H1 (cell line): ENCODE measurements at regions not wholly inside any gene's neighbourhood (a gene's known extent, or its start where the extent isn't known, plus 50 kb on each side); places are given as distances from the start of the nearest gene placed in this dataset.

ENCODE experiments used
- CTCF ChIA-PET: fragments of 300-600 bp; sonication (Branson Sonifier 250); formaldehyde crosslinking; loops from one replicate; lab custom pipeline; 2021; ENCODE audit not compliant: partially characterized antibody; lab: Charles Lee
- POLR2A ChIA-PET: fragments of 300-600 bp; sonication (Branson Sonifier 250); formaldehyde crosslinking; loops from one replicate; lab custom pipeline; 2021; ENCODE audit warnings: inconsistent platforms; ENCODE audit not compliant: partially characterized antibody; lab: Charles Lee
- DNase-seq, 2 experiments: peaks; one replicate each; pipeline versions ENCODE4 v3.0.0 to v3.0.0-alpha.2; 2010 to 2022; ENCODE audit warnings: low spot score in 2 of 2, low read depth in 1 of 2, mixed read lengths in 1 of 2
- FAIRE-seq: peaks from 2 replicates; lab custom pipeline; 2011; peaks lifted over from hg19 to GRCh38; lab: Jason Lieb, UNC
- H2AFZ ChIP-seq: 2 replicates; pipeline ENCODE4 v1.8.1; 2012; ENCODE audit warnings: low read length, inconsistent platforms
- H2AK5ac ChIP-seq: 2 replicates; pipeline ENCODE4 v1.6.1; 2013; ENCODE audit warnings: low read depth, low read length
- H2BK120ac ChIP-seq: replicated peaks from 2 replicates; pipeline ENCODE3; 2013; ENCODE audit warnings: low read depth, low read length, inconsistent platforms
- H2BK12ac ChIP-seq: 2 replicates; pipeline ENCODE4 v1.6.1; 2013; ENCODE audit warnings: low read depth, low read length
- H2BK15ac ChIP-seq: 2 replicates; pipeline ENCODE4 v1.6.1; 2013; ENCODE audit warnings: low read length
- H2BK20ac ChIP-seq: 2 replicates; pipeline ENCODE4 v1.6.1; 2013; ENCODE audit warnings: low read length
- H2BK5ac ChIP-seq: 2 replicates; pipeline ENCODE4 v1.6.1; 2013; ENCODE audit warnings: low read depth, low read length
- H3K14ac ChIP-seq: 2 replicates; pipeline ENCODE4 v1.6.1; 2013; ENCODE audit warnings: inconsistent platforms; ENCODE audit not compliant: insufficient read length
- H3K18ac ChIP-seq: 2 replicates; pipeline ENCODE4 v1.6.1; 2013; ENCODE audit warnings: low read length; ENCODE audit errors: extremely low read depth
- H3K23ac ChIP-seq: 2 replicates; pipeline ENCODE4 v1.6.1; 2013; ENCODE audit warnings: inconsistent platforms; ENCODE audit not compliant: insufficient read length
- H3K23me2 ChIP-seq: 2 replicates; pipeline ENCODE4 v1.6.1; 2013; ENCODE audit warnings: low read depth, low read length
- H3K27ac ChIP-seq: 2 replicates; pipeline ENCODE4 v1.6.1; 2011; ENCODE audit warnings: low read depth, low read length, inconsistent platforms
- H3K27me3 ChIP-seq, 4 experiments: replicated peaks in 1 of 4; 1 replicate in 1 of 4; 2 replicates in 3 of 4; pipeline versions ENCODE4 v1.6.1 to v1.8.1; 2011 to 2013; ENCODE audit warnings: low read length in 3 of 4, mild to moderate bottlenecking in 3 of 4, inconsistent platforms in 2 of 4, mixed read lengths in 2 of 4, moderate library complexity in 1 of 4; ENCODE audit not compliant: control insufficient read depth in 3 of 4, insufficient read depth in 3 of 4; ENCODE audit errors: extremely low read depth in 1 of 4
- H3K36me3 ChIP-seq, 4 experiments: 2 replicates each; pipeline versions ENCODE4 v1.6.1 to v1.8.1; 2011 to 2013; ENCODE audit warnings: mild to moderate bottlenecking in 4 of 4, low read length in 3 of 4, moderate library complexity in 2 of 4, control low read depth in 1 of 4, inconsistent platforms in 1 of 4; ENCODE audit not compliant: insufficient read depth in 4 of 4, control insufficient read depth in 2 of 4
- H3K4ac ChIP-seq: replicated peaks from 2 replicates; pipeline ENCODE3; 2013; ENCODE audit warnings: low read length, low read depth, mixed read lengths, inconsistent platforms; ENCODE audit not compliant: insufficient read length
- H3K4me1 ChIP-seq, 4 experiments: replicated peaks in 1 of 4; 1 replicate in 1 of 4; 2 replicates in 3 of 4; pipeline versions ENCODE4 v1.6.1 to v1.8.1; 2011 to 2013; ENCODE audit warnings: low read length in 3 of 4, inconsistent platforms in 2 of 4, mixed read lengths in 1 of 4; ENCODE audit not compliant: insufficient read depth in 4 of 4, control insufficient read depth in 3 of 4
- H3K4me2 ChIP-seq, 2 experiments: 2 replicates each; pipeline versions ENCODE4 v1.6.1 to v1.8.1; 2011 to 2013; ENCODE audit warnings: low read depth in 2 of 2, low read length in 2 of 2, control low read depth in 1 of 2, inconsistent platforms in 1 of 2, mild to moderate bottlenecking in 1 of 2; ENCODE audit not compliant: insufficient read depth in 1 of 2
- H3K4me3 ChIP-seq, 4 experiments: fragments of 200-600, 300-600 bp in 1 of 4; sonication (generic), shearing (Covaris generic), sonication (Bioruptor Twin) in 1 of 4; 2 replicates each; pipeline versions ENCODE4 v1.5.1 to v1.8.1; 2011 to 2016; ENCODE audit warnings: low read length in 4 of 4, low read depth in 3 of 4, control low read depth in 2 of 4, inconsistent platforms in 2 of 4, mild to moderate bottlenecking in 2 of 4, mixed read lengths in 1 of 4, moderate library complexity in 1 of 4; ENCODE audit not compliant: insufficient read depth in 2 of 4; ENCODE audit errors: extremely low read depth in 1 of 4
- H3K56ac ChIP-seq: replicated peaks from 2 replicates; pipeline ENCODE3; 2013; ENCODE audit warnings: low read depth, mild to moderate bottlenecking, mixed read lengths, low read length, inconsistent platforms; ENCODE audit not compliant: insufficient read length
- H3K79me1 ChIP-seq: 2 replicates; pipeline ENCODE4 v1.6.1; 2013; ENCODE audit warnings: low read depth, low read length, control low read depth
- H3K79me2 ChIP-seq, 2 experiments: 2 replicates each; pipeline versions ENCODE4 v1.6.1 to v1.8.1; 2012 to 2013; ENCODE audit warnings: low read length in 2 of 2, mild to moderate bottlenecking in 2 of 2, inconsistent platforms in 1 of 2; ENCODE audit not compliant: insufficient read depth in 2 of 2, control insufficient read depth in 1 of 2
- H3K9ac ChIP-seq, 4 experiments: replicated peaks in 1 of 4; 1 replicate in 1 of 4; 2 replicates in 3 of 4; pipeline versions ENCODE4 v1.6.1 to v1.8.1; 2011 to 2013; ENCODE audit warnings: low read depth in 3 of 4, low read length in 3 of 4, control low read depth in 2 of 4, mild to moderate bottlenecking in 2 of 4, moderate library complexity in 2 of 4, inconsistent platforms in 1 of 4; ENCODE audit errors: extremely low read depth in 1 of 4
- H3K9me3 ChIP-seq, 2 experiments: 2 replicates each; pipeline versions ENCODE4 v1.6.1 to v1.8.1; 2012 to 2013; ENCODE audit warnings: mild to moderate bottlenecking in 2 of 2, moderate library complexity in 2 of 2, control low read depth in 1 of 2, inconsistent platforms in 1 of 2, low read depth in 1 of 2, low read length in 1 of 2, mixed read lengths in 1 of 2; ENCODE audit not compliant: insufficient read depth in 2 of 2
- H4K20me1 ChIP-seq, 2 experiments: replicated peaks in 1 of 2; 2 replicates each; pipeline versions ENCODE3 to v1.8.1; 2011 to 2013; ENCODE audit warnings: inconsistent platforms in 2 of 2, low read length in 2 of 2, mild to moderate bottlenecking in 1 of 2; ENCODE audit not compliant: insufficient read depth in 2 of 2, control insufficient read depth in 1 of 2
- H4K5ac ChIP-seq: 2 replicates; pipeline ENCODE4 v1.6.1; 2013; ENCODE audit warnings: low read length, low read depth, mixed read lengths, inconsistent platforms; ENCODE audit not compliant: insufficient read length
- H4K8ac ChIP-seq: 2 replicates; pipeline ENCODE4 v1.8.0; 2013; ENCODE audit warnings: mild to moderate bottlenecking, moderate library complexity, low read length, inconsistent platforms; ENCODE audit not compliant: insufficient read depth; ENCODE audit errors: extremely low read depth
- H4K91ac ChIP-seq: replicated peaks from 2 replicates; pipeline ENCODE3; 2013; ENCODE audit warnings: low read length, mixed read lengths, inconsistent platforms; ENCODE audit not compliant: insufficient read length
- CREB1 ChIP-seq: IDR thresholded peaks from 2 replicates; pipeline ENCODE4 v1.6.1; 2012; ENCODE audit warnings: inconsistent platforms
- EP300 ChIP-seq, 2 experiments: IDR thresholded peaks; 1 replicate in 1 of 2; 2 replicates in 1 of 2; pipeline ENCODE4 v1.6.1; 2011 to 2012; ENCODE audit warnings: low read depth in 2 of 2, low read length in 2 of 2, mild to moderate bottlenecking in 2 of 2, borderline replicate concordance in 1 of 2, inconsistent platforms in 1 of 2, moderate library complexity in 1 of 2
- POU5F1 ChIP-seq: IDR thresholded peaks from 2 replicates; pipeline ENCODE4 v1.6.1; 2011; ENCODE audit warnings: low read depth, mild to moderate bottlenecking, low read length, moderate library complexity
- RAD21 ChIP-seq, 2 experiments: IDR thresholded peaks in 1 of 2; conservative IDR thresholded peaks in 1 of 2; 2 replicates each; pipeline ENCODE4 v1.6.1; 2011; ENCODE audit warnings: low read depth in 2 of 2, low read length in 2 of 2, improper control_type of control experiment in 1 of 2, inconsistent platforms in 1 of 2, mild to moderate bottlenecking in 1 of 2, moderate library complexity in 1 of 2
- SIN3A ChIP-seq, 2 experiments: IDR thresholded peaks in 1 of 2; conservative IDR thresholded peaks in 1 of 2; 2 replicates each; pipeline ENCODE4 v1.6.1; 2011 to 2012; ENCODE audit warnings: low read length in 2 of 2, improper control_type of control experiment in 1 of 2, low read depth in 1 of 2, mild to moderate bottlenecking in 1 of 2
- SIX5 ChIP-seq: IDR thresholded peaks from 2 replicates; pipeline ENCODE4 v1.6.1; 2011; ENCODE audit warnings: mild to moderate bottlenecking, low read depth, low read length
- SP4 ChIP-seq: IDR thresholded peaks from 2 replicates; pipeline ENCODE4 v1.6.1; 2012; ENCODE audit warnings: low read length, inconsistent platforms
- SUZ12 ChIP-seq: fragments of 200-600 bp; sonication (generic); IDR thresholded peaks from 2 replicates; pipeline ENCODE4 v1.6.1; 2012; ENCODE audit warnings: mild to moderate bottlenecking, inconsistent platforms, low read length, moderate library complexity, mixed read lengths
- TEAD4 ChIP-seq: IDR thresholded peaks from 2 replicates; pipeline ENCODE4 v1.6.1; 2012; ENCODE audit warnings: low read depth, low read length, inconsistent platforms, mixed read lengths
- WGBS, 2 experiments: shearing (Covaris generic) in 1 of 2; methylation state at CpG; one replicate each; pipeline versions ENCODE4 v1.1.6 to v1.1.7; 2013 to 2015; ENCODE audit warnings: low lambda C conversion rate in 2 of 2, mixed read lengths in 2 of 2, inconsistent platforms in 1 of 2, low coverage in 1 of 2, missing lambda C conversion rate in 1 of 2; ENCODE audit not compliant: insufficient replicate concordance in 2 of 2, insufficient coverage in 1 of 2, insufficient read length in 1 of 2; ENCODE audit errors: extremely low coverage in 1 of 2, missing lambda C conversion rate in 1 of 2; 5-methylcytosine and 5-hydroxymethylcytosine counted together
- TF ChIP-seq, protein P1 (sequence below): IDR thresholded peaks from 2 replicates; pipeline ENCODE4 v1.6.1; 2012; ENCODE audit warnings: low read length, inconsistent platforms
- TF ChIP-seq, protein P2 (sequence below): IDR thresholded peaks from 2 replicates; pipeline ENCODE4 v1.6.1; 2012; ENCODE audit warnings: inconsistent platforms
- TF ChIP-seq, protein P3 (sequence below): IDR thresholded peaks from 2 replicates; pipeline ENCODE4 v1.6.1; 2012; ENCODE audit warnings: inconsistent platforms

DNA sequence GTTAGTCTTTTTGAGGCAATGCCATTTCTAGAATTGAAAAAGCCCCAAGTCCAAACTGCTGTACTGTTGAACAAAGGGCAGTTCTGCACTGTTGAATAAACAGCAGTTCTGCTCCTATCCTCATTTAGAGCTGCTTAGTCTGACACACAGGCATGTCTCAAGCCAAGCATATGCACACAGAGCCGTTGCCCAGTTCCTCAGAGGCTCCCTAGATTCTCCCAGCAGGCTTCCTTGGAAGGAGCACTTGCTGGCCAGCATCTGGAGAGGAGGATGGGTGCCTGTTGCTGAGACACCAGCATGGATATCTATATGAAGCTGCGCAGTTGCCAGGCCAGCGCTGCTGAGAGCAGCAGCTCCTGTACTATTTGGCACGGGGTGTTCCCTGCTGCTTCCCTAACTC is 138.3 kb upstream of the USP38 start:
- no peak overlapping the region for H3K9ac ChIP-seq
- FAIRE-seq: no peak
- no peaks in the 10 kb centered on the region for H3K79me1 ChIP-seq
- no peaks in the 10 kb centered on the region for H3K27me3 ChIP-seq
- H3K56ac ChIP-seq: no peak overlapping the region
- no peak overlapping the region for H3K18ac ChIP-seq
- no peak overlapping the region for H3K14ac ChIP-seq
- DNase-seq: no peak
- CTCF ChIA-PET: interaction anchor here (1.2 kb wide), 1 partner anchor 20 kb away, joined by 3 read pairs; no protein-coding TSS in a partner anchor
- H3K4me3 ChIP-seq: no peak overlapping the region
- whole genome bisulfite sequencing, 2 experiments: 94% methylated on average over 4 of the region's 4 CpGs; no CpG with 5 or more reads in 1 of the 2 experiments
- no peaks in the 10 kb centered on the region for H3K23me2 ChIP-seq
- no peak overlapping the region for H3K23ac ChIP-seq
- H3K4me2 ChIP-seq: no peak overlapping the region
- H3K79me2 ChIP-seq: no peaks in the 10 kb centered on the region
- no peak overlapping the region for H2AFZ ChIP-seq
- H4K8ac ChIP-seq: no peak overlapping the region
- no peak overlapping the region for H3K27ac ChIP-seq
- no peaks in the 10 kb centered on the region for H3K4me1 ChIP-seq
- no peak overlapping the region for H2BK20ac ChIP-seq
- no peak overlapping the region for H4K91ac ChIP-seq
- H2BK5ac ChIP-seq: no peak overlapping the region
- H3K9me3 ChIP-seq: no peaks in the 10 kb centered on the region
- H2BK120ac ChIP-seq: no peak overlapping the region
- no peaks in the 10 kb centered on the region for H4K20me1 ChIP-seq
- POLR2A ChIA-PET: no interaction called here
- no peak overlapping the region for H3K4ac ChIP-seq
- no peak overlapping the region for H2BK12ac ChIP-seq
- H4K5ac ChIP-seq: no peak overlapping the region
- H3K36me3 ChIP-seq: no peaks in the 10 kb centered on the region
- no peak overlapping the region for H2AK5ac ChIP-seq
- H2BK15ac ChIP-seq: no peak overlapping the region
- TF ChIP-seq POU5F1 (no peak), CREB1 (no peak), SIN3A (conservative IDR thresholded peaks at IDR 0.05 in 1 of 2, IDR thresholded peaks at IDR 0.05 in 1 of 2; ENCODE audit: low read depth in 1 of 2, low read length in 2 of 2) (no peak), TEAD4 (no peak), RAD21 (IDR thresholded peaks at IDR 0.05 in 1 of 2, conservative IDR thresholded peaks at IDR 0.05 in 1 of 2; ENCODE audit: low read depth in 2 of 2, low read length in 2 of 2) (no peak), SIX5 (no peak), EP300 (IDR thresholded peaks at IDR 0.05; ENCODE audit: borderline replicate concordance in 1 of 2, low read depth in 2 of 2, low read length in 2 of 2) (no peak), SUZ12 (no peak), SP4 (no peak)
- TF ChIP-seq, protein P1, sequence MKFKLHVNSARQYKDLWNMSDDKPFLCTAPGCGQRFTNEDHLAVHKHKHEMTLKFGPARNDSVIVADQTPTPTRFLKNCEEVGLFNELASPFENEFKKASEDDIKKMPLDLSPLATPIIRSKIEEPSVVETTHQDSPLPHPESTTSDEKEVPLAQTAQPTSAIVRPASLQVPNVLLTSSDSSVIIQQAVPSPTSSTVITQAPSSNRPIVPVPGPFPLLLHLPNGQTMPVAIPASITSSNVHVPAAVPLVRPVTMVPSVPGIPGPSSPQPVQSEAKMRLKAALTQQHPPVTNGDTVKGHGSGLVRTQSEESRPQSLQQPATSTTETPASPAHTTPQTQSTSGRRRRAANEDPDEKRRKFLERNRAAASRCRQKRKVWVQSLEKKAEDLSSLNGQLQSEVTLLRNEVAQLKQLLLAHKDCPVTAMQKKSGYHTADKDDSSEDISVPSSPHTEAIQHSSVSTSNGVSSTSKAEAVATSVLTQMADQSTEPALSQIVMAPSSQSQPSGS: no peak
- TF ChIP-seq, protein P2, sequence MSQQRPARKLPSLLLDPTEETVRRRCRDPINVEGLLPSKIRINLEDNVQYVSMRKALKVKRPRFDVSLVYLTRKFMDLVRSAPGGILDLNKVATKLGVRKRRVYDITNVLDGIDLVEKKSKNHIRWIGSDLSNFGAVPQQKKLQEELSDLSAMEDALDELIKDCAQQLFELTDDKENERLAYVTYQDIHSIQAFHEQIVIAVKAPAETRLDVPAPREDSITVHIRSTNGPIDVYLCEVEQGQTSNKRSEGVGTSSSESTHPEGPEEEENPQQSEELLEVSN: no peak
- TF ChIP-seq, protein P3, sequence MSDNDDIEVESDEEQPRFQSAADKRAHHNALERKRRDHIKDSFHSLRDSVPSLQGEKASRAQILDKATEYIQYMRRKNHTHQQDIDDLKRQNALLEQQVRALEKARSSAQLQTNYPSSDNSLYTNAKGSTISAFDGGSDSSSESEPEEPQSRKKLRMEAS: no peak
